CD4-positive, alpha-beta T cell treated with Interleukin-17A for 4 hours (primary cell): ENCODE measurements at regions not wholly inside any gene's neighbourhood (a gene's known extent, or its start where the extent isn't known, plus 50 kb on each side); places are given as distances from the start of the nearest gene placed in this dataset.
"Not testable (repeated sequence)": the region's sequence is repeated elsewhere in the genome, so short reads cannot be mapped to it uniquely, and the experiment has no call there.

ENCODE experiments used
- DNase-seq: peaks from one replicate; pipeline ENCODE4 v3.0.0-alpha.2; 2020; ENCODE audit warnings: mixed read lengths

- no peak for DNase-seq
Measured at GRCh38 chr2:109721135-109721534, 73.0 kb upstream of the RGPD5 start.

- DNase-seq = no peak
Measured at GRCh38 chr2:109721626-109722025, 72.5 kb upstream of the RGPD5 start.

GRCh38 chr2:109722026-109722425 lies 72.1 kb upstream of the RGPD5 start:
- no peak for DNase-seq

- not testable (repeated sequence) for DNase-seq
Measured at GRCh38 chr2:109722640-109723039, 71.5 kb upstream of the RGPD5 start.

- DNase-seq = not testable (repeated sequence)
Measured at GRCh38 chr2:109723153-109723552, 71.0 kb upstream of the RGPD5 start.

- DNase-seq = no peak
Measured at GRCh38 chr2:109724533-109725460, 69.3 kb upstream of the RGPD5 start.

- no peak for DNase-seq
Measured at GRCh38 chr2:109726379-109727270, 67.5 kb upstream of the RGPD5 start.

- DNase-seq = no peak
Measured at GRCh38 chr2:109727929-109728447, 66.1 kb upstream of the RGPD5 start.

GRCh38 chr2:109733746-109734145 lies 60.4 kb upstream of the RGPD5 start:
- not testable (repeated sequence) for DNase-seq

- DNase-seq = peak; percentile 5
Measured at GRCh38 chr2:109736177-109736827, 57.8 kb upstream of the RGPD5 start.
